CD8-positive, alpha-beta memory T cell (primary cell): ENCODE measurements at regions not wholly inside any gene's neighbourhood (a gene's known extent, or its start where the extent isn't known, plus 50 kb on each side); places are given as distances from the start of the nearest gene placed in this dataset.

Experiments
- CTCF ChIA-PET: fragments of 350-600 bp; sonication (Branson Sonifier 250); formaldehyde crosslinking; loops from one replicate; lab custom pipeline; 2021; ENCODE audit warnings: antibody characterized with exemption; lab: Charles Lee
- POLR2A ChIA-PET: fragments of 350-600 bp; sonication (Branson Sonifier 250); formaldehyde crosslinking; loops from one replicate; lab custom pipeline; 2021; ENCODE audit warnings: antibody characterized with exemption; lab: Charles Lee
- DNase-seq, 5 donors: peaks; one replicate each; pipeline versions ENCODE4 v3.0.0 to v3.0.0-alpha.2; 2020 to 2022; ENCODE audit warnings: mixed read lengths in 1 of 5
- H3K27ac ChIP-seq: one replicate; pipeline ENCODE4 v1.7.0; 2013; ENCODE audit warnings: low read depth, mild to moderate bottlenecking, low read length, moderate library complexity
- H3K27me3 ChIP-seq: 2 replicates; pipeline ENCODE4 v1.7.0; 2013; ENCODE audit warnings: low read length, mild to moderate bottlenecking; ENCODE audit not compliant: insufficient read depth, poor library complexity, severe bottlenecking
- H3K36me3 ChIP-seq: 2 replicates; pipeline ENCODE4 v1.7.0; 2013; ENCODE audit warnings: mild to moderate bottlenecking, low read length, moderate library complexity; ENCODE audit not compliant: insufficient read depth
- H3K4me1 ChIP-seq: 2 replicates; pipeline ENCODE4 v1.7.0; 2013; ENCODE audit warnings: mild to moderate bottlenecking, low read length, moderate library complexity; ENCODE audit not compliant: insufficient read depth
- H3K4me3 ChIP-seq: 2 replicates; pipeline ENCODE4 v1.7.0; 2013; ENCODE audit warnings: mild to moderate bottlenecking, low read length
- H3K9me3 ChIP-seq: 2 replicates; pipeline ENCODE4 v1.7.0; 2013; ENCODE audit warnings: mild to moderate bottlenecking, low read length
- H3K27ac Mint-ChIP-seq, 8 donors: one replicate each; pipeline ENCODE4 v1.8.0; 2020 to 2021; ENCODE audit warnings: mixed read lengths in 8 of 8, mild to moderate bottlenecking in 6 of 8, inconsistent platforms in 3 of 8, moderate library complexity in 3 of 8
- H3K27me3 Mint-ChIP-seq, 2 donors: one replicate each; pipeline ENCODE4 v1.8.0; 2020 to 2021; ENCODE audit warnings: mixed read lengths in 2 of 2, mild to moderate bottlenecking in 1 of 2, moderate library complexity in 1 of 2
- H3K36me3 Mint-ChIP-seq, 3 donors: one replicate each; pipeline ENCODE4 v1.8.0; 2020 to 2021; ENCODE audit warnings: mixed read lengths in 3 of 3, inconsistent platforms in 1 of 3, mild to moderate bottlenecking in 1 of 3
- H3K4me1 Mint-ChIP-seq, 3 donors: one replicate each; pipeline ENCODE4 v1.8.0; 2020 to 2021; ENCODE audit warnings: mixed read lengths in 3 of 3, inconsistent platforms in 1 of 3, mild to moderate bottlenecking in 1 of 3
- H3K4me3 Mint-ChIP-seq, 7 donors: one replicate each; pipeline ENCODE4 v1.8.0; 2020 to 2021; ENCODE audit warnings: mixed read lengths in 7 of 7, mild to moderate bottlenecking in 6 of 7, moderate library complexity in 4 of 7, inconsistent platforms in 2 of 7
- H3K9me3 Mint-ChIP-seq, 5 donors: one replicate each; pipeline ENCODE4 v1.8.0; 2020 to 2022; ENCODE audit warnings: mixed read lengths in 5 of 5, mild to moderate bottlenecking in 3 of 5, moderate library complexity in 2 of 5, inconsistent platforms in 1 of 5

GRCh38 chr4:154677300-154677699, 64.8 kb upstream of the FGG start:
- Mint-ChIP-seq H3K9me3 (peaks cover 0 to 2% (median 0%) of the 10 kb centered on the region in 5 donors), H3K27me3 (peaks cover 2 to 12% of the 10 kb centered on the region in 2 donors), H3K4me3 (no peak overlapping the region), H3K4me1 (no peaks in the 10 kb centered on the region), H3K27ac (peak overlapping the region in 1 of 8 donors; percentile 43), H3K36me3 (no peaks in the 10 kb centered on the region)
- H3K36me3 ChIP-seq: no peaks in the 10 kb centered on the region
- POLR2A ChIA-PET: no interaction called here
- no peaks in the 10 kb centered on the region for H3K4me1 ChIP-seq
- H3K27me3 ChIP-seq: no peaks in the 10 kb centered on the region
- no peak for DNase-seq
- no peak overlapping the region for H3K4me3 ChIP-seq
- H3K27ac ChIP-seq: no peak overlapping the region
- CTCF ChIA-PET: no interaction called here
- no peaks in the 10 kb centered on the region for H3K9me3 ChIP-seq

GRCh38 chr4:154677923-154678322, 65.5 kb upstream of the FGG start:
- H3K36me3 Mint-ChIP-seq: no peaks in the 10 kb centered on the region
- H3K4me3 ChIP-seq: no peak overlapping the region
- DNase-seq: no peak
- ChIA-PET CTCF (no interaction called here), POLR2A (no interaction called here)
- no peaks in the 10 kb centered on the region for H3K4me1 ChIP-seq
- no peaks in the 10 kb centered on the region for H3K36me3 ChIP-seq
- H3K9me3 ChIP-seq: no peaks in the 10 kb centered on the region
- no peak overlapping the region for H3K27ac ChIP-seq
- H3K4me1 Mint-ChIP-seq: no peaks in the 10 kb centered on the region
- H3K4me3 Mint-ChIP-seq: no peak overlapping the region
- H3K27me3 ChIP-seq: no peaks in the 10 kb centered on the region
- no peak overlapping the region for H3K27ac Mint-ChIP-seq
- peaks cover 1 to 14% of the 10 kb centered on the region in 2 donors for H3K27me3 Mint-ChIP-seq
- peaks cover 0 to 2% (median 0%) of the 10 kb centered on the region in 5 donors for H3K9me3 Mint-ChIP-seq

- H3K36me3 Mint-ChIP-seq: no peaks in the 10 kb centered on the region
- no peaks in the 10 kb centered on the region for H3K9me3 ChIP-seq
- CTCF ChIA-PET: no interaction called here
- H3K4me3 Mint-ChIP-seq: no peak overlapping the region
- H3K4me3 ChIP-seq: no peak overlapping the region
- H3K27ac ChIP-seq: no peak overlapping the region
- H3K4me1 Mint-ChIP-seq: no peaks in the 10 kb centered on the region
- H3K9me3 Mint-ChIP-seq: peaks cover 0 to 2% (median 0%) of the 10 kb centered on the region in 5 donors
- DNase-seq: no peak
- no peak overlapping the region for H3K27ac Mint-ChIP-seq
- POLR2A ChIA-PET: no interaction called here
- H3K4me1 ChIP-seq: no peaks in the 10 kb centered on the region
- H3K27me3 ChIP-seq: no peaks in the 10 kb centered on the region
- H3K36me3 ChIP-seq: no peaks in the 10 kb centered on the region
- peaks cover 1 to 9% of the 10 kb centered on the region in 2 donors for H3K27me3 Mint-ChIP-seq
Measured at GRCh38 chr4:154683956-154684681, 59.7 kb upstream of the LRAT start.

GRCh38 chr4:154686838-154687237, 57.0 kb upstream of the LRAT start:
- Mint-ChIP-seq H3K4me1 (no peaks in the 10 kb centered on the region), H3K36me3 (no peaks in the 10 kb centered on the region), H3K27ac (no peak overlapping the region), H3K9me3 (peaks cover 0 to 2% (median 0%) of the 10 kb centered on the region in 5 donors), H3K27me3 (peaks cover 1 to 12% of the 10 kb centered on the region in 2 donors), H3K4me3 (no peak overlapping the region)
- no peaks in the 10 kb centered on the region for H3K9me3 ChIP-seq
- H3K4me1 ChIP-seq: no peaks in the 10 kb centered on the region
- CTCF ChIA-PET: no interaction called here
- H3K36me3 ChIP-seq: no peaks in the 10 kb centered on the region
- POLR2A ChIA-PET: no interaction called here
- H3K27me3 ChIP-seq: no peaks in the 10 kb centered on the region
- H3K27ac ChIP-seq: no peak overlapping the region
- DNase-seq: no peak
- no peak overlapping the region for H3K4me3 ChIP-seq

GRCh38 chr4:154687840-154688239, 56.0 kb upstream of the LRAT start:
- H3K4me1 ChIP-seq: no peaks in the 10 kb centered on the region
- no peaks in the 10 kb centered on the region for H3K27me3 ChIP-seq
- Mint-ChIP-seq H3K27ac (no peak overlapping the region), H3K27me3 (peaks cover 1 to 10% of the 10 kb centered on the region in 2 donors), H3K4me1 (no peaks in the 10 kb centered on the region), H3K4me3 (no peak overlapping the region), H3K36me3 (no peaks in the 10 kb centered on the region), H3K9me3 (no peaks in the 10 kb centered on the region)
- no peaks in the 10 kb centered on the region for H3K36me3 ChIP-seq
- H3K4me3 ChIP-seq: no peak overlapping the region
- ChIA-PET CTCF (no interaction called here), POLR2A (no interaction called here)
- H3K27ac ChIP-seq: no peak overlapping the region
- DNase-seq: no peak
- no peaks in the 10 kb centered on the region for H3K9me3 ChIP-seq

- Histone ChIP-seq H3K9me3 (no peaks in the 10 kb centered on the region), H3K27ac (no peak overlapping the region), H3K4me1 (no peaks in the 10 kb centered on the region), H3K27me3 (no peaks in the 10 kb centered on the region), H3K36me3 (no peaks in the 10 kb centered on the region), H3K4me3 (no peak overlapping the region)
- ChIA-PET POLR2A (no interaction called here), CTCF (no interaction called here)
- H3K4me1 Mint-ChIP-seq: no peaks in the 10 kb centered on the region
- no peaks in the 10 kb centered on the region for H3K9me3 Mint-ChIP-seq
- no peak for DNase-seq
- no peak overlapping the region for H3K4me3 Mint-ChIP-seq
- peaks cover 1 to 13% of the 10 kb centered on the region in 2 donors for H3K27me3 Mint-ChIP-seq
- no peaks in the 10 kb centered on the region for H3K36me3 Mint-ChIP-seq
- no peak overlapping the region for H3K27ac Mint-ChIP-seq
Measured at GRCh38 chr4:154691229-154691628, 52.6 kb upstream of the LRAT start.

- DNase-seq: no peak
- ChIA-PET CTCF (no interaction called here), POLR2A (no interaction called here)
- H3K4me3 Mint-ChIP-seq: no peak overlapping the region
- H3K4me1 Mint-ChIP-seq: no peaks in the 10 kb centered on the region
- Histone ChIP-seq H3K4me1 (no peaks in the 10 kb centered on the region), H3K9me3 (no peaks in the 10 kb centered on the region), H3K4me3 (no peak overlapping the region), H3K36me3 (no peaks in the 10 kb centered on the region), H3K27me3 (no peaks in the 10 kb centered on the region), H3K27ac (no peak overlapping the region)
- H3K27ac Mint-ChIP-seq: no peak overlapping the region
- H3K9me3 Mint-ChIP-seq: no peaks in the 10 kb centered on the region
- H3K36me3 Mint-ChIP-seq: no peaks in the 10 kb centered on the region
- peaks cover 1 to 13% of the 10 kb centered on the region in 2 donors for H3K27me3 Mint-ChIP-seq
Measured at GRCh38 chr4:154692304-154692818, 51.4 kb upstream of the LRAT start.
